HUES48 (cell line): ENCODE measurements at regions not wholly inside any gene's neighbourhood (a gene's known extent, or its start where the extent isn't known, plus 50 kb on each side); places are given as distances from the start of the nearest gene placed in this dataset.

Experiments used
- H3K27ac ChIP-seq: one replicate; pipeline ENCODE4 v1.7.0; 2013; ENCODE audit warnings: low read depth, low read length, inconsistent platforms
- H3K27me3 ChIP-seq: 2 replicates; pipeline ENCODE4 v1.6.1; 2013; ENCODE audit warnings: mild to moderate bottlenecking, low read length; ENCODE audit not compliant: control insufficient read depth, insufficient read depth
- H3K36me3 ChIP-seq: 2 replicates; pipeline ENCODE4 v1.6.1; 2013; ENCODE audit warnings: low read length; ENCODE audit not compliant: control insufficient read depth, insufficient read depth
- H3K4me1 ChIP-seq: 2 replicates; pipeline ENCODE4 v1.6.1; 2013; ENCODE audit warnings: mild to moderate bottlenecking, low read length; ENCODE audit not compliant: control insufficient read depth, insufficient read depth
- H3K4me3 ChIP-seq: 2 replicates; pipeline ENCODE4 v1.5.1; 2013; ENCODE audit warnings: mild to moderate bottlenecking, low read depth, low read length
- H3K9ac ChIP-seq: 2 replicates; pipeline ENCODE4 v1.6.1; 2013; ENCODE audit warnings: mild to moderate bottlenecking, low read depth, low read length, moderate library complexity
- H3K9me3 ChIP-seq: 2 replicates; pipeline ENCODE4 v1.6.1; 2013; ENCODE audit warnings: low read length; ENCODE audit not compliant: control insufficient read depth, insufficient read depth

- Histone ChIP-seq H3K9ac (no peak overlapping the region), H3K9me3 (peaks cover 7% of the 10 kb centered on the region; the same call in 1 of the 2 replicates)
Observed at GRCh38 chr10:62657244-62657835, 147.2 kb upstream of the ADO start.

DNA sequence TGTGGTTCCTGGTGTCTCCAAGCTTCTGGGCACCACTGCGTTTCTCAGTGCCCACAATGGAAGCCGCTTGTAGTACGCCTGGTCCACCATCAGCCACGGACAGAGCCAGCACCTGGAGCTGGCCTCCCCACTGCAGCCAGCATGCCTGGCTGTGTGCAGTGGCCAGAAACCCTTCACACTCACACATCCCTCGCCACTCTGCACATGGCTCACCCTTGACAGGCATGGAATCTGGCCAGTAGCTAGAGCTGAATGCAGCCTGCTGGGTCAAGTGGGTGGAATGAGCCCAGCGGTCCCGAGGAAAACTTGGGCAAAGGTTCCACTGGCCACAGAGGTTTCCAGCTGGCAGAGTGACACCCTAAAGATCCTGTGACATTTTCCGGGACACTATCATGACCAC, 146.0 kb upstream of the ADO start:
- no peaks in the 10 kb centered on the region for H3K36me3 ChIP-seq
- H3K4me1 ChIP-seq = no peaks in the 10 kb centered on the region
- H3K27me3 ChIP-seq = no peaks in the 10 kb centered on the region
- peaks cover 7% of the 10 kb centered on the region; the same call in 1 of the 2 replicates for H3K9me3 ChIP-seq
- H3K27ac ChIP-seq = no peak overlapping the region
- no peak overlapping the region for H3K9ac ChIP-seq
- no peak overlapping the region for H3K4me3 ChIP-seq

More at GRCh38 chr10:62657244-62657835, 147.2 kb upstream of the ADO start:
- Histone ChIP-seq H3K4me1 (no peaks in the 10 kb centered on the region), H3K27ac (no peak overlapping the region), H3K36me3 (no peaks in the 10 kb centered on the region), H3K4me3 (no peak overlapping the region), H3K27me3 (no peaks in the 10 kb centered on the region)

- Histone ChIP-seq H3K9ac (no peak overlapping the region), H3K9me3 (peaks cover 7% of the 10 kb centered on the region; the same call in 1 of the 2 replicates), H3K4me3 (no peak overlapping the region), H3K27ac (no peak overlapping the region), H3K4me1 (no peaks in the 10 kb centered on the region), H3K27me3 (no peaks in the 10 kb centered on the region), H3K36me3 (no peaks in the 10 kb centered on the region)
Observed at GRCh38 chr10:62661143-62661542, 143.4 kb upstream of the ADO start.

DNA sequence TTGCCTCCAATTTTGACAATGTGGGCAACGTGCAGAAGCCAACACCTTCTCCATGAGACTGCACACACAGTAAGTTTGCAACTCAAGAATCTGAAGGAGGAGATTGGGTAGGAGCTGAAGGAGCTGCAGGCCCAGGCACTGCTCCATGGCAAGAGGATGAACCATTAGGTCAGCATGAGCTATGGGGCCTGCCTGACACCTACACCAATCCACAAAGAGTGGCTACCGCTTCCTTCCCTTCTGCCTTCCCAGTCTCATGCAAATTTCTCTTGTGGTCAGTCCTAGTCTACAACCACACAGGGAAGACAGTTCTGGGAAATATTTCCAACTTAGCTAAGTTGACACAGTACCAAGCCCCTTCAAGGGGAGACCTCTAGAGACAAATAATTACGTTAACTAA, 142.0 kb upstream of the ADO start:
- Histone ChIP-seq H3K4me1 (no peaks in the 10 kb centered on the region), H3K9ac (no peak overlapping the region), H3K4me3 (no peak overlapping the region), H3K36me3 (no peaks in the 10 kb centered on the region), H3K9me3 (peaks cover 7% of the 10 kb centered on the region; the same call in 1 of the 2 replicates), H3K27ac (no peak overlapping the region), H3K27me3 (no peaks in the 10 kb centered on the region)

- H3K4me3 ChIP-seq = no peak overlapping the region
- H3K4me1 ChIP-seq = 0 out of 2 replicates have a peak, but pooled peaks cover 3% of the 10 kb centered on the region
- no peaks in the 10 kb centered on the region for H3K36me3 ChIP-seq
- no peak overlapping the region for H3K9ac ChIP-seq
- peaks cover 7% of the 10 kb centered on the region; the same call in 1 of the 2 replicates for H3K9me3 ChIP-seq
- H3K27ac ChIP-seq = no peak overlapping the region
- no peaks in the 10 kb centered on the region for H3K27me3 ChIP-seq
Observed at GRCh38 chr10:62665771-62666170, 138.7 kb upstream of the ADO start.

DNA sequence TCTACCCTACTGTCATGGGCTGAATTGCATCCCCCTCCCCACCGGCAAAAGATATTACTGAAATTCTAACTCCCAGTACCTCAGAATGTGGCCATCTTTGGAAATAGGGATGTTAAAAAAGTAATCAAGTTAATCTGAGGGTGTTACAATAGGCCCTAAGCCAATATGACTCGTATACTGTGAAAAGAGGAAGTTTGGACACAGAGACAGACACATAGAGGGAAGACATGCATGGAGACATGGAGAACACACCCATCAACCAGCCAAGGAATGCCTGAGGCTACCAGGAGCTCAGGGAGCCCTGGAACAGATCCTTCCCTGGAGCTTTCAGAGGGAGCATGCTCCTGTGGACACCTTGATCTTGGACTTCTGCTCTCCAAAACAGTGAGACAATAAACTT, 138.2 kb upstream of the ADO start:
- no peaks in the 10 kb centered on the region for H3K27me3 ChIP-seq

DNA sequence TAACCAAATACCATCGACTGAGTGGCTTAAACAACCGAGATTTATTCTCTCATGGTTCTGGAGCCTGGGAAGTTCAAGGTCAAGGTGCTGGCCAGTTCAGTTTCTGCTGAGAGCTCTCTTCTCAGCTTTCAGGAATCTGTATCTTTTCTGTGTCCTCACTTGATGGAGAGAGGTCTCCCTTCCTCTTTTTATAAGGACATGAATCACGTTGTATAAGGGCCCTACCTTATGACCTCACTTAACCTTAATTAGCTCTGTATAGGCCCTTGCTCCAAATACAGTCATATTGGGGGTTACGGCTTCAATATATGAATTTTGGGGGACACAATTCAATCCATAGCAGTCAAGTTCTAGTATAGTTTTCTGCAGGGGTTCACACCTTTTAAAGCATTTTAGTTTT, 135.2 kb upstream of the ADO start:
- H3K27me3 ChIP-seq = no peaks in the 10 kb centered on the region
- H3K36me3 ChIP-seq = no peaks in the 10 kb centered on the region
- 0 out of 2 replicates have a peak, but pooled peaks cover 3% of the 10 kb centered on the region for H3K4me1 ChIP-seq
- no peak overlapping the region for H3K4me3 ChIP-seq
- no peak overlapping the region for H3K27ac ChIP-seq
- H3K9me3 ChIP-seq = no peaks in the 10 kb centered on the region
- H3K9ac ChIP-seq = no peak overlapping the region

More for the DNA sequence above, 138.2 kb upstream of the ADO start:
- no peaks in the 10 kb centered on the region for H3K36me3 ChIP-seq
- H3K27ac ChIP-seq = no peak overlapping the region
- no peak overlapping the region for H3K9ac ChIP-seq
- 0 out of 2 replicates have a peak, but pooled peaks cover 3% of the 10 kb centered on the region for H3K4me1 ChIP-seq
- H3K4me3 ChIP-seq = no peak overlapping the region
- H3K9me3 ChIP-seq = peaks cover 7% of the 10 kb centered on the region; the same call in 1 of the 2 replicates

DNA sequence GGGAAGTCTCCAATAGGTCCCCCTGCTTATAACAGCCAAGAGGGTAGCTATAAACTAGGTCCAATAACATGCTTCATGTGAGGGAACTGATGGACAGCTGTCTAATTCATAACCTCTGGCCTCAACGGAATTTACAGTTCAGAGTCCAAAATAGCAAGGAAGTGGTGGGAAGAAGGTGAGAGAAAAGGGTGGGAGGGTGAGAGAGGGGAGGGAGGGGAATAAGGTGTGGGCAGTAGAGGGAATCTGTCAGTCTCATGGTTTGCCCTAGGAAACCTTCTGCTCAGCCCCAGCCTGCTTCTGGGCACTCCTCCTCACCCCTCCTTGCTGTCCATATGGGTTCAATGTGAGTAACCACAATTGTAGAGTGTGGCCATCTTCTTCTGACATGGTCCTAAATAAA, 133.4 kb upstream of the ADO start:
- Histone ChIP-seq H3K4me3 (no peak overlapping the region), H3K36me3 (no peaks in the 10 kb centered on the region), H3K9me3 (no peaks in the 10 kb centered on the region), H3K9ac (no peak overlapping the region), H3K4me1 (0 out of 2 replicates have a peak, but pooled peaks cover 3% of the 10 kb centered on the region), H3K27me3 (no peaks in the 10 kb centered on the region), H3K27ac (no peak overlapping the region)

DNA sequence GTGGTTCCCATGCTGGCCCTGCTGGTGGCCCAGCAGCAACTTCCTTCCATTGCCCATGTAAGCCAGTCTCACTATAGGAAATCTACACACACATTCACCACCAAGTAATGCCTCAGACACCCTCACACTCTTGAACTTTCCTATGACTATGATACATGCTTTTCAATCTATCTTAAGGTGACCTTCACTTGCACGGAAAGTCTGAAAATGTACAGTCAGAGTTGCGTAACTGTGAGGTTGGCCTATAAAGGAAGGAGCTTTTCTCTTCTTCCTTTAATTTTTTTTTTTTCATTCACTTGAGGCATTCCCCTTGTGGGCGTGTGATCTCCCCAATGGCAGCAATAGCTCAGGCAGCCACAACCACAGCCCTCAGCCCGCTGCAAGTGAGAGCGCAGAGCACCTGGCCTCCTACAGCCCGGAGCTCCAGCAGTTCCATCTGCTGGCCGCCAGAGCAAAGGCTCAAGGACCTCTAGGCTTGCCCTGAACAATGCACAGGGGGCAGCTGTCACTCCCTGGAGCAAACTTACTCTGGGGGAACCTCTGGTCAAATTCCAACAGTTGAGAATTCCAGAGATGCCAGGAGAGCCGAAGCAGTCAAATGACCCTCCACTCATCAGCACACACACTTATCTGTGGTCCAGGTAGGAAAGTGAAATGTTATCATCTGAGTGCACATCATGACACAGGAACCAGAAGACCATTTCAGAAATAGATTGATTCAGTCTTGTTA, 123.1 kb upstream of the ADO start:
- Histone ChIP-seq H3K9ac (no peak overlapping the region), H3K27me3 (no peaks in the 10 kb centered on the region), H3K9me3 (peaks cover 6% of the 10 kb centered on the region), H3K4me1 (no peaks in the 10 kb centered on the region), H3K36me3 (no peaks in the 10 kb centered on the region), H3K4me3 (no peak overlapping the region), H3K27ac (no peak overlapping the region)

- Histone ChIP-seq H3K9ac (no peak overlapping the region), H3K27ac (no peak overlapping the region), H3K4me1 (no peaks in the 10 kb centered on the region), H3K9me3 (no peaks in the 10 kb centered on the region), H3K27me3 (no peaks in the 10 kb centered on the region), H3K36me3 (no peaks in the 10 kb centered on the region), H3K4me3 (no peak overlapping the region)
Observed at GRCh38 chr10:62684911-62685310, 119.6 kb upstream of the ADO start.

DNA sequence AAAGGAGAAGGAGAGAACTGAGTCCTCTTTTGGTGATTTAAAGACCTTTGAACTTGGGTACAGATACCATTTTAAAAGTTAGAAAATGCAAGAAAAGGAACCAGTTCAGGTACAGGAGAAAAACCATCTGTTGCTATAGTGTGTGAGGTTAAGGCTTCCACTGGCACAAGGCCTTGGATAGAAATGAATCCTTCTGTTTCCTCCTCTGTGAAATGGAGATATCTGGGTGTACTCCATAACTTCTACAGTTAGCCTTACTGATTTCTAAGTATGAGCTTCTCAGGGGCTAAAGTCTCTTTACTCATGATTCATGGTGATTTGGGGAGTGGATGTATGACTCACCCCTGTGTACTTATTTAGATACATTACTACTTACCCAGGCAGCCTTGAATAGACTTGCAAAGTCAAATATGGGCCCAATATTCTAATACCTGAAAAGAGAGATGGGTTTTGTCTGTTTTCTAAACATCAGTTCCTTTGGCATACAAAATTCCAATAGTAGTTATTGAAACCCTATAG, 117.2 kb upstream of the ADO start:
- no peaks in the 10 kb centered on the region for H3K27me3 ChIP-seq
- peaks cover 10% of the 10 kb centered on the region for H3K4me1 ChIP-seq
- no peaks in the 10 kb centered on the region for H3K9me3 ChIP-seq

More for the DNA sequence above, 117.2 kb upstream of the ADO start:
- Histone ChIP-seq H3K9ac (no peak overlapping the region), H3K4me3 (no peak overlapping the region), H3K27ac (no peak overlapping the region), H3K36me3 (no peaks in the 10 kb centered on the region)
